K562 (cell line): ENCODE measurements at regions not wholly inside any gene's neighbourhood (a gene's known extent, or its start where the extent isn't known, plus 50 kb on each side); places are given as distances from the start of the nearest gene placed in this dataset.

Experiments used
- ATAC-seq: fragments of 200-7000 bp; cut with Tn5 transposase; 3 replicates; pipeline ENCODE4 v1.9.1; 2020; ENCODE audit warnings: moderate library complexity
- BruUV-seq: library from RNA; stranded (reverse); fragments of 400-500 nt; replicated peaks from 2 replicates; lab custom pipeline; 2021; lab: Mats Ljungman, UMichigan
- CTCF ChIA-PET: fragments of 300-600 bp; formaldehyde crosslinking; extraction: SDS; loops from one replicate; lab custom pipeline; 2021; ENCODE audit warnings: low intra/inter-chr PET ratio; lab: Yijun Ruan, JAX
- POLR2A ChIA-PET: fragments of 300-600, 350-650 bp; sonication (Branson Sonifier 250); formaldehyde crosslinking; extraction: SDS; loops from one replicate; lab custom pipeline; 2021; ENCODE audit warnings: antibody characterized with exemption, inconsistent platforms; lab: Yijun Ruan, JAX
- DNase-seq, 4 experiments: peaks; one replicate each; pipeline versions ENCODE4 v3.0.0 to v3.0.0-alpha.2; 2011 to 2018; ENCODE audit warnings: low spot score in 3 of 4, mixed read lengths in 3 of 4; ENCODE audit errors: extremely low read depth in 1 of 4
- FAIRE-seq: peaks from 2 replicates; lab custom pipeline; 2011; peaks lifted over from hg19 to GRCh38; lab: Jason Lieb, UNC
- H2AFZ ChIP-seq: 2 replicates; pipeline ENCODE4 v1.6.0; 2011; ENCODE audit warnings: low read depth, low read length, control low read depth, inconsistent platforms
- H3K27ac ChIP-seq: fragments of 200-600 bp; 3 replicates; pipeline ENCODE4 v1.8.0; 2011; ENCODE audit warnings: low read depth, mild to moderate bottlenecking, control low read depth, inconsistent platforms, low read length, moderate library complexity, mixed read lengths; ENCODE audit errors: extremely low read depth
- H3K27me3 ChIP-seq, 2 experiments: fragments of 300-600 bp in 1 of 2; 2 replicates in 1 of 2; 3 replicates in 1 of 2; pipeline versions ENCODE4 v1.6.0 to v1.8.0; 2011; ENCODE audit warnings: inconsistent platforms in 2 of 2, low read length in 2 of 2, mild to moderate bottlenecking in 1 of 2, mixed read lengths in 1 of 2, moderate library complexity in 1 of 2; ENCODE audit not compliant: control insufficient read depth in 2 of 2, insufficient read depth in 2 of 2
- H3K36me3 ChIP-seq: fragments of 300-600 bp; 3 replicates; pipeline ENCODE4 v1.8.0; 2011; ENCODE audit warnings: mild to moderate bottlenecking, low read length, inconsistent platforms; ENCODE audit not compliant: control insufficient read depth, insufficient read depth
- H3K4me1 ChIP-seq, 2 experiments: fragments of 200-600 bp in 1 of 2; replicated peaks in 1 of 2; 2 replicates in 1 of 2; 3 replicates in 1 of 2; pipeline versions ENCODE4 v1.5.1 to v1.8.0; 2011; ENCODE audit warnings: inconsistent platforms in 2 of 2, low read length in 2 of 2, mild to moderate bottlenecking in 1 of 2, mixed read lengths in 1 of 2, moderate library complexity in 1 of 2; ENCODE audit not compliant: control insufficient read depth in 2 of 2, insufficient read depth in 2 of 2
- H3K4me2 ChIP-seq: 2 replicates; pipeline ENCODE4 v1.6.1; 2011; ENCODE audit warnings: low read length, control low read depth, inconsistent platforms, mixed read lengths; ENCODE audit not compliant: insufficient read depth
- H3K4me3 ChIP-seq: fragments of 200-600 bp; sonication (generic), shearing (Covaris generic); 2 replicates; pipeline ENCODE4 v1.5.1; 2016; ENCODE audit warnings: control low read depth, inconsistent platforms
- H3K79me2 ChIP-seq: fragments of 200-600 bp; 3 replicates; pipeline ENCODE4 v1.8.0; 2011; ENCODE audit warnings: low read length, inconsistent platforms; ENCODE audit not compliant: control insufficient read depth, insufficient read depth
- H3K9ac ChIP-seq, 2 experiments: 2 replicates each; pipeline versions ENCODE4 v1.6.0 to v1.6.1; 2011; ENCODE audit warnings: low read depth in 2 of 2, low read length in 2 of 2, control low read depth in 1 of 2, inconsistent platforms in 1 of 2, mild to moderate bottlenecking in 1 of 2, mixed read lengths in 1 of 2; ENCODE audit not compliant: insufficient read depth in 1 of 2
- H3K9me1 ChIP-seq: one replicate; pipeline ENCODE4 v1.6.0; 2011; ENCODE audit warnings: inconsistent platforms, mild to moderate bottlenecking, low read length, moderate library complexity; ENCODE audit not compliant: control insufficient read depth, insufficient read depth
- H3K9me3 ChIP-seq: replicated peaks from 2 replicates; pipeline ENCODE4 v1.5.1; 2011; ENCODE audit warnings: low read depth, low read length, inconsistent platforms; ENCODE audit not compliant: control insufficient read depth, insufficient read depth
- H4K20me1 ChIP-seq: replicated peaks from 2 replicates; pipeline ENCODE4 v1.6.1; 2011; ENCODE audit warnings: low read length, inconsistent platforms, mixed read lengths; ENCODE audit not compliant: control insufficient read depth, insufficient read depth
- DEAF1 ChIP-seq: fragments of 450-650 bp; formaldehyde crosslinking; IDR thresholded peaks from 2 replicates; pipeline ENCODE4 v1.4.0; 2020; ENCODE audit warnings: mild to moderate bottlenecking, moderate library complexity
- ETV5 ChIP-seq: sonication (generic); formaldehyde crosslinking; IDR thresholded peaks from 2 replicates; pipeline ENCODE4 v1.4.0; 2020; ENCODE audit warnings: low read depth, mild to moderate bottlenecking, missing genetic modification reagents
- FOXO4 ChIP-seq: fragments of 450-650 bp; formaldehyde crosslinking; IDR thresholded peaks from 2 replicates; pipeline ENCODE4 v1.4.0; 2020; ENCODE audit warnings: mild to moderate bottlenecking, moderate library complexity
- GABPA ChIP-seq: fragments of 200-800 bp; sonication (Bioruptor generic); conservative IDR thresholded peaks from 2 replicates; pipeline ENCODE4 v1.6.1; 2016; ENCODE audit warnings: low read depth, missing genetic modification characterization, missing compliant biosample characterization
- ZBTB34 ChIP-seq: fragments of 250-450 bp; sonication (Bioruptor Pico); IDR thresholded peaks from 2 replicates; pipeline ENCODE4 v1.8.0; 2021; ENCODE audit warnings: mild to moderate bottlenecking, moderate library complexity
- ZNF318 ChIP-seq, 2 experiments: fragments of 450-650 bp; IDR thresholded peaks; 2 replicates each; pipeline ENCODE4 v1.6.1; 2016; ENCODE audit warnings: mild to moderate bottlenecking in 2 of 2, borderline replicate concordance in 1 of 2, low read depth in 1 of 2, moderate library complexity in 1 of 2
- WGBS: fragments of 100-300 bp; shearing (Covaris generic); methylation state at CpG from one replicate; pipeline ENCODE4 v1.1.6; 2016; ENCODE audit warnings: low coverage, mixed read lengths; ENCODE audit not compliant: insufficient coverage; ENCODE audit errors: missing lambda C conversion rate; 5-methylcytosine and 5-hydroxymethylcytosine counted together
- in situ Hi-C: fragments of 300-500 bp; cut with MboI; formaldehyde crosslinking; loops from 4 replicates; pipeline ENCODE4 v1.15.0; 2018; ENCODE audit warnings: inconsistent platforms, mixed read lengths
- intact Hi-C: fragments of 100-400 bp; cut with micrococcal nuclease; formaldehyde crosslinking; loops from 2 replicates; pipeline ENCODE4 v1.14.2; 2022

- no peak for TF ChIP-seq ZNF318 (IDR thresholded peaks at IDR 0.05; ENCODE audit: borderline replicate concordance in 1 of 2, low read depth in 1 of 2)
Measured at GRCh38 chr3:181913254-181913653, 201.5 kb downstream of the SOX2 start (continued).

GRCh38 chr3:181915551-181915950 lies 203.8 kb downstream of the SOX2 start:
- in situ Hi-C loops, result no loop called here

More at GRCh38 chr3:181915551-181915950, 203.8 kb downstream of the SOX2 start:
- Histone ChIP-seq H3K79me2 (no peaks in the 10 kb centered on the region), H2AFZ (no peak overlapping the region), H4K20me1 (no peaks in the 10 kb centered on the region), H3K4me2 (no peak overlapping the region), H3K9me3 (no peaks in the 10 kb centered on the region), H3K9me1 (no peaks in the 10 kb centered on the region), H3K9ac (no peak overlapping the region), H3K36me3 (no peaks in the 10 kb centered on the region), H3K27me3 (peaks cover 0 to 3% of the 10 kb centered on the region in 2 experiments; a peak in 2 of 5 replicates), H3K4me3 (no peak overlapping the region), H3K4me1 (no peaks in the 10 kb centered on the region), H3K27ac (no peak overlapping the region)
- no peak for ATAC-seq
- POLR2A ChIA-PET, result no interaction called here
- no peak for FAIRE-seq
- WGBS, result 0% methylated on average over 6 of the region's 6 CpGs
- no peak for DNase-seq
- CTCF ChIA-PET, result no interaction called here
- TF ChIP-seq ZBTB34 (CRISPR knock-in tag) (no peak), ETV5 (no peak), GABPA (tag) (no peak), FOXO4 (no peak), DEAF1 (no peak)
- intact Hi-C loops, result no loop called here
- no TSS peak for BruUV-seq
